ENCODE measurements at regions not wholly inside any gene's neighbourhood (a gene's known extent, or its start where the extent isn't known, plus 50 kb on each side); places are given as distances from the start of the nearest gene placed in this dataset.

- no peak for DNase-seq (ENCODE audit: low read depth)
These were observed 429.6 kb downstream of the RFC3 start for GRCh38 chr13:34247596-34247995.

GRCh38 chr13:34249546-34250039 is 431.6 kb downstream of the RFC3 start:
- DNase-seq (ENCODE audit: low read depth): no peak

- DNase-seq (ENCODE audit: low read depth): no peak
These were observed 432.3 kb downstream of the RFC3 start for GRCh38 chr13:34250151-34250670.

- DNase-seq (ENCODE audit: low read depth): peak; percentile 13
These were observed 436.4 kb downstream of the RFC3 start for GRCh38 chr13:34254366-34254765.

GRCh38 chr13:34255711-34256110 is 437.8 kb downstream of the RFC3 start:
- no peak for DNase-seq (ENCODE audit: low read depth)

- no peak for DNase-seq (ENCODE audit: low read depth)
These were observed 438.3 kb downstream of the RFC3 start for GRCh38 chr13:34256236-34256635.

GRCh38 chr13:34257966-34258365 is 440.0 kb downstream of the RFC3 start:
- DNase-seq (ENCODE audit: low read depth): no peak

GRCh38 chr13:34258646-34259386 is 440.9 kb downstream of the RFC3 start:
- DNase-seq (ENCODE audit: low read depth): peak; percentile 38

GRCh38 chr13:34263681-34264080 is 445.7 kb downstream of the RFC3 start:
- DNase-seq (ENCODE audit: low read depth): no peak

GRCh38 chr13:34265046-34265679 is 447.2 kb downstream of the RFC3 start:
- peak; percentile 37 for DNase-seq (ENCODE audit: low read depth)

GRCh38 chr13:34276764-34277163 is 458.8 kb downstream of the RFC3 start:
- DNase-seq (ENCODE audit: low read depth): no peak

- DNase-seq (ENCODE audit: low read depth): no peak
These were observed 460.0 kb downstream of the RFC3 start for GRCh38 chr13:34277936-34278335.

GRCh38 chr13:34278780-34279179 is 460.8 kb downstream of the RFC3 start:
- DNase-seq (ENCODE audit: low read depth): no peak

- DNase-seq (ENCODE audit: low read depth): no peak
These were observed 472.7 kb downstream of the RFC3 start for GRCh38 chr13:34290661-34291060.

GRCh38 chr13:34294483-34295129 is 476.7 kb downstream of the RFC3 start:
- peak; percentile 11 for DNase-seq (ENCODE audit: low read depth)

GRCh38 chr13:34300559-34300958 is 482.6 kb downstream of the RFC3 start:
- peak; percentile 43 for DNase-seq (ENCODE audit: low read depth)

- no peak for DNase-seq (ENCODE audit: low read depth)
These were observed 484.6 kb downstream of the RFC3 start for GRCh38 chr13:34302596-34302995.

- DNase-seq (ENCODE audit: low read depth): no peak
These were observed 485.4 kb downstream of the RFC3 start for GRCh38 chr13:34303346-34303745.

GRCh38 chr13:34307607-34308006 is 489.7 kb downstream of the RFC3 start:
- DNase-seq (ENCODE audit: low read depth): no peak

GRCh38 chr13:34308725-34309124 is 490.8 kb downstream of the RFC3 start:
- DNase-seq (ENCODE audit: low read depth): peak; percentile 49

GRCh38 chr13:34310539-34310938 is 492.6 kb downstream of the RFC3 start:
- no peak for DNase-seq (ENCODE audit: low read depth)

GRCh38 chr13:34311251-34311650 is 493.3 kb downstream of the RFC3 start:
- no peak for DNase-seq (ENCODE audit: low read depth)

- no peak for DNase-seq (ENCODE audit: low read depth)
These were observed 494.6 kb downstream of the RFC3 start for GRCh38 chr13:34312578-34312977.
